Epidermal melanocyte (primary cell): ENCODE measurements at regions not wholly inside any gene's neighbourhood (a gene's known extent, or its start where the extent isn't known, plus 50 kb on each side); places are given as distances from the start of the nearest gene placed in this dataset.
"Not testable (repeated sequence)": the region's sequence is repeated elsewhere in the genome, so short reads cannot be mapped to it uniquely, and the experiment has no call there.

ENCODE experiments used
- DNase-seq: peaks from one replicate; pipeline ENCODE4 v3.0.0; 2011; ENCODE audit warnings: low spot score; ENCODE audit not compliant: insufficient read length

DNA sequence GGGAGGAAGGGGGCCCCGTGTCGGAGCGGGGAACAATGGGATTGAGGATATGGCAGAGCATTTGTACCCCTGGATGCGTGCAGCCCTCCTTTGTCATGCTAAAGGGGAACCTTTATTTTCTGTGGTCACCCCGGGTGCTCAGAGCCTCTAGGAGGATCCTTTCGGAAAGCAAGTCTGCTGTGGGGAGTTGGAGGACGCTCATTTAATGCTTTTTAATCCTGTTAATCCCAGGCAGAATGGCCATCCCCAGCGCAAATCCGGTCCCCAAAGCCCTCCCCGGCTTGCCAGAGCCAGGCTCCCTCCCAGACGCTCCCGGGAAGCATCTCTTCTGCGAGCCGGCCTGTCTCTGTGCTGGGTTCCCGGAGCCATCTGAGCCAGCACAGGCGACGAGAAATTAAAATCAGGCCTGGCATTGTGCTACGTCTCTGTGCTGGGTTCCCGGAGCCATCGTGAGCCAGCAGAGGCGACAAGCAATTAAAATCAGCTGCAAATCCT is 113.2 kb upstream of the PPP2R3B start:
- DNase-seq: no peak

DNA sequence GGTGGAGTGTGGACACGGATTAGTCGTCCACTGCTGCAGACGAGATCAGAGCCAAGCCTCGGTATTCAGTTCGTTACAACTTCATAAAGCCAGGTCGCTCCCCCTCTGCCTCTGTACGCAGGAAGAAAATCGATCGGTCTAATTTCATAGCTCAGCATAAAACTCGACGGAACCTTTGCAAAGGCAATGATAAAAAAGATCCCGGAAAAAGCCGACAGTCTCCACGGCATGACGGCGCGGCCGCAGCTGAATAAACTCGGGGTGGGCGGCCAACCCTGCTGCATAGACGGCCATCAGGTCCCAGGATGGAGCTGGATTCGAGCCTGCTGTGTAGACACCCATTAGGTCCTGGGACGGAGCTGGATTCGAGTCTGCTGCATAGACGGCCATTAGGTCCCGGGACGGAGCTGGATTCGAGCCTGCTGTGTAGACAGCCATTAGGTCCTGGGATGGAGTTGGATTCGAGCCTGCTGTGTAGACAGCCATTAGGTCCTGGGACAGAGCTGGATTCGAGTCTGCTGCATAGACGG is 113.8 kb upstream of the PPP2R3B start:
- no peak for DNase-seq

DNA sequence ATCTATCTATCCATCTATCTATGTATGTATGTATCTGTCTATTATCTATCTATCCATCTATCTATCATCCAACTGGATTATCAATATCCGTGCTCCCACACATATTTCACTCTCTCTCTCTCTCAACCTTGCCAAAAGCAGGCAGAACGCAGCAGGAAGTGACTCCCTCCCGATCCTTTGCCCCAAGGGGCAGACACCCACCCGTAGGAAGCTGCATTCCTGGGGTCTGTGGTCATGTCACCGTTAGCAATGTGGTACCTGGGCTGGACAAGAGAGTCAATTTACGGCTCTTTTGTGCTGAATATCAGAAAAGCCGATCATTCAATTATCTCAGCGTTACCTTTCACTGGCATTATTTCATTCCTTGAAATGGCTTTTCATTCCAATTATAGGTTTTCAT is 119.6 kb upstream of the PPP2R3B start:
- no peak for DNase-seq

DNA sequence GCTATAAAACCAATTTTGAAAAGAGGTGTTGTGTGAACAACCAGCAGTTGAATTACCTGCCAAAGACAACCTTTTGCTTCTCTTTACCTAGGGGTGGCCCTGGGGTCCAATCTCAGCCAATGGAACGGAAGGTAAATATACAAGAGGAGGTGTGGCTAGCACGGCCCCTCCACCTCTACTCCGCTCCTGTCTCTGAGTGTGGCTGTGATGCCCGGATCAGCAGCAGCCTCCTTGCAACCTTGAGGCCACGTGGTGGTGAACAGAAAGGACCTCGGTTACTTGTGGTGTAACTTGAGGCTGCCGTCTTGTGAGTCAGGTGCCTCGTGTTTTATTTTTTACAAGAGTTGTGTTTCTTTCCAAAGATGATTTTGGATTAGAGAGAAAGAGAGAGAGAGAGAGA is 121.5 kb upstream of the PPP2R3B start:
- no peak for DNase-seq

DNA sequence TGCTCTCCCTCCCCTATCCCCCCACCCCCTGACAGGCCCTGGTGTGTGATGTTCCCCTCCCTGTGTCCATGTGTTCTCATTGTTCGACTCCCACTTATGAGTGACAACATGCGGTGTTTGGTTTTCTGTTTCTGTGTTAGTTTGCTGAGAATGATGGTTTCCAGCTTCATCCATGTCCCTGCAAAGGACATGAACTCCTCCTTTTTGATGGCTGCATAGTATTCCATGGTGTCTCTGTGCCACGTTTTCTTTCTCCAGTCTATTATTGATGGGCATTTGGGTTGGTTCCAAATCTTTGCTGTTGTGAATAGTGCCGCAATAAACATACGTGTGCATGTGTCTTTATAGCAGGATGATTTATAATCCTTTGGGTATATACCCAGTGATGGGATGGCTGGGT is 121.8 kb upstream of the SHOX start:
- not testable (repeated sequence) for DNase-seq

DNA sequence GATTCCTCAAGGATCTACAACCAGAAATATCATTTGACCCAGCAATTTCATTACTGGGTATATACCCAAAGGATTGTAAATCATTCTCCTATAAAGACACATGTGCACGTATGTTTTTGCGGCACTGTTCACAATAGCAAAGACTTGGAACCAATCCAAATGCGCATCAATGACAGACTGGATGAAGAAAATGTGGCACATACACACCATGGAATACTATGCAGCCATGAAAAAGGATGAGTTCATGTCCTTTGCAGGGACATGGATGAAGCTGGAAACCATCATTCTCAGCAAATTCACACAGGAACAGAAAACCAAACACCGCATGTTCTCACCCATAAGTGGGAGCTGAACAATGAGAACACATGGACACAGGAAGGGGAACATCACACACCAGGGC is 119.5 kb upstream of the SHOX start:
- DNase-seq: not testable (repeated sequence)

DNA sequence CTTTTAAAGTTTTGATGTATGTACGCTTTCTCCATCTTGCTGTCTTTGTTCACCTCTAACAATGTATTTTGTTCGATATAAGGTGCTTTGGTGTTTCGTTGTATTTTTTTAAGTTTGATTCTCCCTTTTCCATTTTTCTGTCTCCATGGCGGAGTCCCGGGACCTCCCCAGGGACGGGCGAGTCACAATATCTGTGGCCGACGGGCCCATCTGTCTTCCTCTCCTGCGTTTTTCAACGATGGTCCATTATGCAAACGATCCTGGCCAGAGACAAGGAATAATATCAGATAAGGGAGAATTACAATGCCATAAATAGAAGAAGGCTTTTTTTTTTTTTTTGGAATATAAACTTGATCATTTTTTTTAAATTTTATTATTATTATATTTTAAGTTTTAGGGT is 112.3 kb upstream of the SHOX start:
- no peak for DNase-seq

DNA sequence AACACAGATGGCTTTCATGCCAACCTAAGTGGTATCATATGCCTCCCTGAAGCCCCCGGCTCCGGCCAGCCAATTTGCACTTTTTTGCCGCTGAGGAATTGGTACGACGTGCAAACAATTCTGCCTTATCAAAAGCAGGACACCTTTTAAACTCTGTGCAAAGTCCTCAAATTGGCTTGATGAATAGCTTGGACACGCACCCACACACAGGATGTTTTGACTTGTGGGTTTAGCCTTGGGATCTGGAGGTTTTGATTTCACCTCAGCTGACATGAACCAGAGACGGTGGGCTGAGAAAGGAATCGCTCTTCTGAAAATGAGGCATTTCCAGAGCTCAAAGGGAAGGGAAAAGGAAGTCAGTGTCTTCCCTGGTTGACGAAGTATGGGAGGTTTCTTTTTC is 110.8 kb upstream of the SHOX start:
- no peak for DNase-seq

DNA sequence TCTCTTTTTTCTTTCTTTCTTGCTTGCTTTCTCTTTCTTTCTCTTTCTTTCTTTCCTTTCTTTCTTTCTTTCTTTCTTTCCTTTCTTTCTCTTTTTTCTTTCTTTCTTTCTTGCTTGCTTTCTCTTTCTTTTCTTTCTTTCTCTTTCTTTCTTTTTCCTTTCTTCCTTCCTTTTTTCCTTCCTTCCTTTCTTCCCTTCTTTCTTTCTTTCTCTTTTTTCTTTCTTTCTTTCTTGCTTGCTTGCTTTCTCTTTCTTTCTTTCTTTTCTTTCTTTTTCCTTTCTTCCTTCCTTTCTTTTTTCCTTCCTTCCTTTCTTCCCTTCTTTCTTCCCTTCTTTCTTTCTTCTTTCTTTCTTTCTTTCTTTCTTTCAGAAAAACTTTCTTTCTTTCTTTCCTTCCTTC is 108.1 kb upstream of the SHOX start:
- no peak for DNase-seq

DNA sequence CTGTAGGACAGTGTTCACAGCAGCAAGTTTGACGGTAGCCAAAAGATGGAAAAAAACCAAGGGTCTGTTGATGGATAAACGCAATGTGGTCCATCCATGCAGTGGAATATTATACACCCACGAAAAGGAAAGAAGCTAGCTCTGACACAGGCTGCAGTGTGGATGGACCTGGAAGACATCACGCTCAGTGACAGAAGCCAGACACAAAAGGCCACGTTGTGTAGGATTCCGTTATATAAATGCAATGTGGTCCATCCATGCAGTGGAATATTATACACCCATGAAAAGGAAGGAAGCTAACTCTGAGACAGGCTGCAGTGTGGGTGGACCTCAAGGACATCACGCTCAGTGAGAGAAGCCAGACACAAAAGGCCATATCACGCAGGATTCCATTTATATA is 105.5 kb upstream of the SHOX start:
- DNase-seq: no peak

DNA sequence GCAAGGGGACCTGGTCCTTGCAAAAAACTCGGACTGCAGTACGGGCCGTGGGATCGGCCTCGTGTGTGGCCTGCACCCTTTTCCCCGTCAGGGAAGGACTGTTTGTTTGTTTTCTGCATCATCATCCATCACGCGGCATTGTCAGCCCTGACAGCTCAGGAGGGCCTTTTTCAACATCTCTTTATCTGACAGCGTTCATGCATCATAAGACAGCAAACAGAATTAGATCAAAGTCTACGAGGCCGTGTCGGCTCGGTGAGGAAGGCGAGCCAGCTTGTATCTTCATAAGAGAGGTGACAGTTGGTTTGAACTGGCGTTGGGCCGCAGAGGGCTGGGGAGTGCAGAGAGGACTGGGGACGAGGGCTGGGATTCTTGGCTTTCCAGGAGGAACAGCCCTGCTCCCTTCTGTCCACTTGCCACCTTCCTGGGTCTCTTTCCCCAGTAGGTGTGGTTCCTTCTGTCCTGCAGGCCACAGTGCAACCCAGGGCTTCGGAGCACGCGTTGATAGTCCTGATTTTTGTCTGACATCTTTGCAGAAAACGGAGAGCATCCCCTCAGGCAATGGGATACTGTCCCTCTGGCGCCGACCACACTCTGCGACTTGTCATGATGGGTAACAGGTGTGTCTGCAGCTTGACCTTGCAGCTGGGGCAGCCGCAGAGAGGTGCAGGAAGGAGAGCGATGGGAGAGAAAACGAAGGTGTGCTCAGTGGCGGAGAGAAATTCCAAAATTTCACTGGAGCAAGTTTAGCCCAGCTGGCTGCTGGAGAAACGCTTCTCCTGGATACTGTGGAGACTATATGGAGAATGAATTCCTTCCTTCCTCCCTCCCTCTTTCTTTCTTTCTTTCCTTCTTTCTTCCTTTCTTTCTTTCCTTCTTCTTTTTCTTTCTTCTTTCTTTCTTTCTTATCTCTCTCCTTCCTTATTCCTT is 104.0 kb upstream of the SHOX start:
- no peak for DNase-seq

DNA sequence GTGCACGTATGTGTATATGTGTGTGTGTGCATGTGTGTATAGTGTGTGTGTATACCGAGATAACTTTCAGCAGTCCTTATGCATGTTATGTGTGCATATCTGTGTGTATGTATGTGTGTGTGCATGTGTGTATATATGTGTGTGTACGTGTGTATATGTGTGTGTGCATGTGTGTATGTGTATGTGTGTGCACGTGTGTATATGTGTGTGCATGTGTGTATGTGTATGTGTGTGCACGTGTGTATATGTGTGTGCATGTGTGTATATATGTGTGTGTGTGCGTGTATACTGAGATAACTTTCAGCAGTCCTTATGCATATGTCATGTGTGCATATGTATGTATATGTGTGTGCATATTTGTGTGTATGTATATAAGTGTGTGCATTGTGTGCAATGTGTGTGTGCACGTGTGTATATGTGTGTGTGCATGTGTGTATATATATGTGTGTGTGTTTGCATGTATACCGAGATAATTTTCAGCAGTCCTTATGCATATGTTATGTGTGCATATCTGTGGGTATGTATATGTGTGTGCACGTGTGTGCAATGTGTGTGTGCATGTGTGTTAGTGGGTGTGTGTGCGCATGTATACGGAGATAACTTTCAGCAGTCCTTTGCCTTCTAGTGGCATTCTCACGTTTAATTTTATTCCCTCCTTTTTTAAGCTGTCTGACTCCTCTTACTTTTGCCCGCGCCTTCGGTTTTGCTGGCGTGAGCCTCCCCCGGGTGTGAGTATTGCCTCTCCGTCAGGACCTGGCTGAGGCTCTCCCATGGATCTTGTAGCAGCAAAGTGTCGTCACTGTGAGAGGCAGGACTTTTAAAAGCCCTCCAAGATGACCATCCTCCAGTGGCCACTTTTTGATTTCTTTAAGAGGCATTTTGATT is 99.6 kb upstream of the SHOX start:
- DNase-seq: no peak

DNA sequence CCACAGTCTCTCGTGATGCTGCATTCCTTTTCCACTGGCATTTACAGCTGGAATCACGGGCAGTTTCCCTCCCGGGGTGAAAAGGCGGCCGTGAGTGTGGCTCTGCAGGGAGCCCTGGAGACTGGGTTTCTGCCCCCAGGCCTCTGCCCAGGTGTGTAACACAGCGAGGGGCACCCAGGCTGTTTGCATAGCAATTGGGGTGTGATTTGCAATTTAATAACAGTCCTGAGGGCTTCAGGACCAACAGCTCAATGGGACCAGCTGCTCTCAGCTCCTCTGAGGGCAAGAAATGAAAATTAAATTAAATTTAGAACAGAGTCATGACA is 99.0 kb upstream of the SHOX start:
- DNase-seq: no peak

DNA sequence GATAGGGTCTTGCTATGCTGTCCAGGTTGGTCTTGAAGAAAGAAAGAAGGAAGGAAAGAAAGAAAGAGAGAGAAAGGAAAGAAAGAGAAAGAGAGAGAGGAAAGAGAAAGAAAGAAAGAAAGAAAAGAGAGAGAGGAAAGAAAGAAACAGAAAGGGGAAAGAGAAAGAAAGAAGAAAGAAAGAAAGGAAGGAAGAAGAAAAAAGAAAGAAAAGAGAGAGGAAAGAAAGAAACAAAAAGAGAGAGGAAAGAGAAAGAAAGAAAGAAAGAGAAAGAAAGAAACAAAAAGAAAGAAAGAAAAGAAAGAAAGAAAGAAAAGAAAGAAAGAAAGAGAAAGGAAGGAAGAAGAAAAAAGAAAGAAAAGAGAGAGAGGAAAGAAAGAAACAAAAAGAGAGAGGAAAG is 95.8 kb upstream of the SHOX start:
- DNase-seq: no peak

DNA sequence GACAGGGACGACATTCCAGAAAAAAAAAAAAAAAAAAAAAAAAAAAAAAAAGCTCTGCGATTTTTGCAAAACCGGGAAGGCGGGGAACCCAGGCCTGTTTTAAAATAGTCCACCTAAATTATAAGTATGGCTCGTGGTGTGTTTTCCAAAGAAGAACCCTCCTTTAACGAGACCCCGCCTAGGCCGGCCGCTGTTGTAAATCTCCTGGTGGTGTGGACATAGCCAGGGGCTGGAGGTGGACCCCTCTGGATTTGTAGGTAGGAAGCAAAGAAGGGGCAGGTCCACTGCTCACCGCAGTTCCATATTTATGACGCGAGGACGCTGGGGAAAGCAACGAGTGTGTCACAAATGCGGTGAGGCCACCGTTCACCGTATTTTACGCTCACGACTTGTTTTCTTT is 94.0 kb upstream of the SHOX start:
- no peak for DNase-seq

DNA sequence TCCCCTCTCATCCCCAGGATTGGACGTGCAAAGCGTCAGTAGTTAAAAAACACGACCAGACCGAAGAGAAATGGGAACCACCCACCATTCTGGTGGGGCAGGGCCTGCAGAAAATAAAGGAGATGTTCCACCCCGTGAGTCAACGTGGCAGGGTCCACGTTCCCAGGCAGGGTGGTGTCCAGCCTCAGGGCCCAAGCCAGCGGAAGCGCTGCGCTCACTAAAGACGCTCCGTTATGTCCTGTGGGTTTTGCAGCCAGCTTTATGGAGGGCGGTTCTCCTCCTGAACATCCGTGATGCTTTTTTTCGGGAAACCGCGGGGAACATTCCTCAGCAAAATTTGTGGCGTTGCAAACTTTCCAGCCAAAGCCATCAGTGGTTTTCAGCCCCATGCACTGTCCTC is 93.4 kb upstream of the SHOX start:
- no peak for DNase-seq

DNA sequence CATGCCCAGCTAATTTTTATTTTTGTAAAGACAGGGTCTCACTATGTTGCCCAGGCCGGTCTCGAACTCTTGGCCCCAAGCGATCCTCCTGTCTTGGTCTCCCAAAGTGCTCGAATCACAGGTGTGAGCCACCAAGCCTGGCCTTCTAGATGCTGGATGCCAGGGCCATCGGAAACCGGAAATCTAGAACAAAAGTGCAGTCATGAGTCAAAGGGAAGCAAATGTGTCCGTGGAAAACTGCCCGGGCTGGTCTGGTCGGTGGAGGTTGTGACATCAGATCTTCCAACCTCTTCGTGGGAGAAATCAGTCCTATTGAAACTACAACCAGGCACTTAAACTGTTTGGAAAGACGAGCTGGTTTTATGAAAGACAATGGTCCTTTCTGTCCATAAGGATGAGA is 92.3 kb upstream of the SHOX start:
- DNase-seq: no peak

DNA sequence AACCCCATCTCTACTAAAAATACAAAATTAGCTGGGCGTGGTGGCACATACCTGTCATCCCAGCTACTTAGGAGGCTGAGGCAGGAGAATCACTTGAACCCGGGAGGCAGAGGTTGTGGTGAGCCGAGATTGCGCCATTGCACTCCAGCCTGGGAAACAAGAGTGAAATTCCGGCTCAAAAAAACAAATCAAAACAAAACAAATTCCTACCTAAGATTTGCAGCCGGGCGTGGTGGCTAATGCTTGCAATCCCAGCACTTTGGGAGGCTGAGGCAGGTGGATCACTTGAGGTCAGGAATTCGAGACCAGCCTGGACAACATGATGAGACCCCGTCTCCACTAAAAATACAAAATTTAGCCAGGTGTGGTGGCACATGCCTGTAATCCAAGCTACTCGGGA is 89.6 kb upstream of the SHOX start:
- not testable (repeated sequence) for DNase-seq

DNA sequence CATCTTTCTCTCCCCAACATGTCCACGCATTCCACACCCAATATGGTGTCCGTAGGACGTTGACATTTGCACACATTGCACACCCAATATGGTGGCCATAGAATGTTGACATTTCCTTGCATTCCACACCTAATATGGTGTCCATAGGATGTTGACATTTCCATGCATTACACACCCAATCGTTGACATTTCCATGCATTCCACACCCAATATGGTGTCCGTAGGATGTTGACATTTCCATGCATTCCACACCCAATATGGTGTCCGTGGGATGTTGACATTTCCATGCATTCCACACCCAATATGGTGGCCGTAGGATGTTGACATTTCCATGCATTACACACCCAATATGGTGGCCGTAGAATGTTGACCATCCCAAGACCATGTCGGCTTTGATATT is 88.4 kb upstream of the SHOX start:
- DNase-seq: no peak

DNA sequence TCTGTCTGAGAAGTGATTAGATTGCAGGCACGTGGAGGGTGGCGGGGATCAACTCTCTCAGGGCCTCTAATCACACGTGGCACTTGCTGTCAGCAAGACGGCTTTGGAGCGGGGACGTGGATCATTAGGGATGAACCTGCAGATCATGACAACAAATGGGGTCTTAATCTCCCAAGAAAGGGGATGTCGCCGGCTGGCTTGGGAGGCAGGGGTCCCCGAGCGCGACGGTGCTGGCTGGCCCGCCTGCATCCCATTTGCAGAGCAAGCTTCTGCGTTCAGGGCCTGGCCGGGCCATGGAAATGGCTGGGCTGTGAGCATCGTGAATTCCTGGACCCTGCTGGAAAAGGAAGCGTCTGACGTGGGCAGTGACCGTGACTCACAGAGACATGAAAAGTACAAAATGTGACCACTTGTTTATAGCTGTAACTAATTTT is 85.1 kb upstream of the SHOX start:
- DNase-seq: no peak

DNA sequence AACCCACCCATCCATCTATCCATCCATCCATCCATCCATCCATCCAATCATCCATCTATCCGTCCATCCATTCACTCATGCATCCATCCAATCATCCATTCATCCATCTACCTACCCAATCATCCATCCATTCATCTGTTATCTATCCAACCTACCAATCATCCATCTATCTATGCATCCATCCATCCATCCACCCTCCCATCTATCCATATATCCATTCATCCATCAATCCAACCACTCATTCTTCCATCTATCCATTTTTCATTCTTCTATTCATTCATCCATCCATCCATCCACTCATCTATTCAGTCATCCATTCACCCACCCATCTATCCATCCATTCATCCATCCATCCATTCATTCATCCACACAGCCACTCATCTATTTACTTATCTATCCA is 80.1 kb upstream of the SHOX start:
- no peak for DNase-seq

DNA sequence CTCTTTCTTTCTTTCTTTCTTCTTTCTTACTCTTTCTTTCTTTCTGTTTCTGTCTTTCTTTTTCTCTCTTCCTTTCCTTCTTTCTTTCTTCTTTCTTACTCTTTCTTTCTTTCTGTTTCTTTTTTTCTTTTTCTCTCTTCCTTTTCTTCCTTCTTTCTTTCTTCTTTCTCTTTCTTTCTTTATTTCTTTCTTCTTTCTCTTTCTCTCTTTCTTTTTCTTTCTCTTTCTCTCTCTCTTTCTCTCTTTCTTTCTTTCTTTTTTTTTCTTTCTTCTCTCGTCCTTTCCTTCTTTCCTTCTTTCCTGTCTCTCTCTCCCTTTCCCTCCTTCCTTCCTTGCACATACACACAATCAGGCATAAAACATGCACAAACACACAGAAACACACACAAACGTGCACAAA is 79.3 kb upstream of the SHOX start:
- no peak for DNase-seq
